Natural killer cell treated with Interleukin-12 subunit alpha and Interleukin-12 subunit beta and Interleukin-15 and Interleukin-18, amount 100 ng/mL, for 72 hours (primary cell): ENCODE measurements at regions not wholly inside any gene's neighbourhood (a gene's known extent, or its start where the extent isn't known, plus 50 kb on each side); places are given as distances from the start of the nearest gene placed in this dataset.
"Not testable (repeated sequence)": the region's sequence is repeated elsewhere in the genome, so short reads cannot be mapped to it uniquely, and the experiment has no call there.

Source experiments
- ATAC-seq, 2 donors: fragments of 150-1000 bp; cut with Tn5 transposase in 1 of 2; sonication (Bioruptor Pico), chemical (Tn5 transposase) in 1 of 2; 2 replicates each; pipeline ENCODE4 v1.10.0; 2021
- DNase-seq: peaks from one replicate; pipeline ENCODE4 v3.0.0; 2022; ENCODE audit warnings: low spot score
- H3K27ac Mint-ChIP-seq, 2 donors: 1 replicate in 1 of 2; 2 replicates in 1 of 2; pipeline ENCODE4 v1.8.0; 2022; ENCODE audit warnings: mixed read lengths in 2 of 2, mild to moderate bottlenecking in 1 of 2, moderate library complexity in 1 of 2
- H3K27me3 Mint-ChIP-seq, 2 donors: 1 replicate in 1 of 2; 2 replicates in 1 of 2; pipeline ENCODE4 v1.8.0; 2022; ENCODE audit warnings: mixed read lengths in 2 of 2
- H3K36me3 Mint-ChIP-seq: one replicate; pipeline ENCODE4 v1.8.0; 2022; ENCODE audit warnings: mixed read lengths
- H3K4me1 Mint-ChIP-seq, 2 donors: 1 replicate in 1 of 2; 2 replicates in 1 of 2; pipeline ENCODE4 v1.8.0; 2022; ENCODE audit warnings: low read depth in 2 of 2, mixed read lengths in 2 of 2, mild to moderate bottlenecking in 1 of 2
- H3K4me3 Mint-ChIP-seq: one replicate; pipeline ENCODE4 v1.8.0; 2022; ENCODE audit warnings: mixed read lengths
- H3K9me3 Mint-ChIP-seq: 2 replicates; pipeline ENCODE4 v1.8.0; 2022; ENCODE audit warnings: mixed read lengths

DNA sequence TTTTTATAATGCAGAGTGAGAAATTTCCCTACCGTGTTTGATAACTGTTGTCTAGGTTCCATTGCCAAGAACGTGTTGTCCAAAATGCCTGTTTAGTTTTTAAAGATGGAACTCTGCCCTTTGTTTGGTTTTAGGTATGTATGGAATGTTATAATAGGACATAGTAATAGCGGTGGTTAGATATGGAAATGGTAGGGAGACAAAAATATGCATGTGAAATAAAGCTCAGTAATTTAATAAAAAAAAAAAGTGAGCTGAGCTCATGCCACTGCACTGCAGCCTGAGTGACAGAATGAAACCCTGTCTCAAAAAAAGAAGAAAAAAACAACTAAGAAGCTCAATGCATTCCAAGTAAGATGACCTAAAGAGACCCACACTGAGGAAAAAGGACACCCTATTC is 72.9 kb downstream of the ZNF783 start:
- Mint-ChIP-seq H3K36me3 (no peaks in the 10 kb centered on the region), H3K9me3 (no peaks in the 10 kb centered on the region), H3K27me3 (peaks cover 18 to 38% of the 10 kb centered on the region in 2 donors), H3K27ac (no peak overlapping the region), H3K4me3 (no peak overlapping the region), H3K4me1 (no peaks in the 10 kb centered on the region)
- no peak for DNase-seq
- no peak for ATAC-seq

DNA sequence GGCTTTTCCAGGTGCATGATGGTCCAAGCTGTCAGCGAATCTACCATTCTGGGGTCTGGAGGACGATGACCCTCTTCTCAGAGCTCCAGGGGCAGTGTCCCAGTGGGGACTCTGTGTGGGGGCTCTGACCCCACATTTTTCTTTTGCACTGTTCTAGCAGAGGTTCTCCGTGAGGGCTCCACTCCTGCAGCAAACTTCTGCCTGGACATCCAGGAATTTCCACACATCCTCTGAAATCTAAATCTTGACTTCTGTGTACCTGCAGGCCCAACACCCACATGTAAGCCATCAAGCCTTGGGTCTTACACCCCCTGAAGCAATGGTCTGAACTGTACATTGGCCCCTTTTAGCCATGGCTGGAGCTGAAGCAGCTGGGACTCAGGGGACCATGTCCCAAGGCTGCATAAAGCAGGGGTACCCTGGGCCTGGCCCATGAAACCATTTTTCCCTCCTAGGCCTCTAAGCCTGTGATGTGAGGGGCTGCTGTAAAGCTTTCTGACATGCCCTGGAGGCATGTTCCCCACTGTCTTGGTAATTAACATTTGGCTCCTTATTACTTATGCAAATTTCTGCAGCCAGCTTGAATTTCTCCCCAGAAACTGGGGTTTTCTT is 86.9 kb downstream of the ZNF783 start:
- Mint-ChIP-seq H3K27me3 (peaks cover 14 to 32% of the 10 kb centered on the region in 2 donors), H3K4me3 (no peak overlapping the region), H3K9me3 (peaks cover 15% of the 10 kb centered on the region), H3K27ac (no peak overlapping the region), H3K36me3 (peaks cover 12% of the 10 kb centered on the region), H3K4me1 (no peaks in the 10 kb centered on the region)
- DNase-seq, result no peak
- no peak for ATAC-seq

DNA sequence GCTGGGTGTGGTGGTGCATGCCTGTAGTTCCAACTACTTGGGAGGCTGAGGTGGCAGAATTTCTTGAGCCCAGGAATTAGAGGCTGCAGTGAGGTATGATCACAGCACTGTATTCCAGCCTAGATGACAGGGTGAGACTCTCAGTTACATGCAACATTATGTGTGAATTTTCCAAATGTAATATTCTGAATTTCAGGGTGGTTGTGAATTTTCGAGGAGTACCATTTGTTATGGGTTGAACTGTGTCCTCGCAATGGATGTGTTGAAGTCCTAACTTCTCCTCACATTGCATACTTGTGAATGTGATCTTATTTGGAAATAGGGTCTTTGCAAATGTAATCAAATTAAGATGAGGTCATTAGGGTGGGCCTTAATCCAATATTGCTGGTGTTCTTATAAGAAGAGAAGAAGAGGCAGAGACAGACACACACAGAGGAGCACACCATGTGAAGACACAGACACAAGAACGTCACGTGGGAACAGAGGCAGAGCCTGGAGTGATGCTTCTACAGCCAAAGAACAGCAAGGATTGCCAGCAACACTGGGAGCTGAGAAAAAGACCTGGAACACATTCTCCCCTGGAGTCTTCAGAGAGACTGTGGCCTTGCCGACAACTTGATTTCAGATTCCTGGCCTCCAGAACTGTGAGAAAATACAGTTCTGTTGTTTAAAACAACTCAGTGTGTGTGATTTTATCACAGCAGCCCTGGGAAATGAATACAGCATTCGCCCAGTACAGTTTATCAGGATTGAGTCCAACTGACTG is 91.9 kb downstream of the ZNF783 start:
- H3K27me3 Mint-ChIP-seq, result peaks cover 8 to 12% of the 10 kb centered on the region in 2 donors
- no peaks in the 10 kb centered on the region for H3K4me1 Mint-ChIP-seq
- no peak overlapping the region for H3K27ac Mint-ChIP-seq
- H3K9me3 Mint-ChIP-seq, result peaks cover 4% of the 10 kb centered on the region
- DNase-seq, result no peak
- no peak for ATAC-seq
- no peak overlapping the region for H3K4me3 Mint-ChIP-seq
- H3K36me3 Mint-ChIP-seq, result peaks cover 7% of the 10 kb centered on the region

DNA sequence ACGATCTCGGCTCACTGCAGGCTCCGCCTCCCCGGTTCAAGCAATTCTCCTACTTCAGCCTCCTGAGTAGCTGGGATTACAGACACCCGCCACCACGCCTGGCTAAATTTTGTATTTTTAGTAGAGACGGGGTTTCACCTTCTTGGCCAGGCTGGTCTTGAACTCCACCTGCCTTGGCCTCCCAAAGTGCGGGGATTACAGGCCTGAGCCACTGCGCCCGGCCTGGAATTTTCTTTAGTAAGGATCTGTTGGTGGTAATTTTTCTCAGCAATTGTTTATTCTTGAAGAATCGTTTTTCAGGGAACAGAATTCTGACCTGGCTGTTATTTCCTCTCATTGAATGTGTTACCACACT is 93.0 kb downstream of the ZNF783 start:
- H3K9me3 Mint-ChIP-seq, ATAC-seq, H3K36me3 Mint-ChIP-seq, H3K27ac Mint-ChIP-seq, H3K4me1 Mint-ChIP-seq, H3K4me3 Mint-ChIP-seq, DNase-seq: not testable (repeated sequence)
- H3K27me3 Mint-ChIP-seq, result peaks cover 5 to 12% of the 10 kb centered on the region in 2 donors

DNA sequence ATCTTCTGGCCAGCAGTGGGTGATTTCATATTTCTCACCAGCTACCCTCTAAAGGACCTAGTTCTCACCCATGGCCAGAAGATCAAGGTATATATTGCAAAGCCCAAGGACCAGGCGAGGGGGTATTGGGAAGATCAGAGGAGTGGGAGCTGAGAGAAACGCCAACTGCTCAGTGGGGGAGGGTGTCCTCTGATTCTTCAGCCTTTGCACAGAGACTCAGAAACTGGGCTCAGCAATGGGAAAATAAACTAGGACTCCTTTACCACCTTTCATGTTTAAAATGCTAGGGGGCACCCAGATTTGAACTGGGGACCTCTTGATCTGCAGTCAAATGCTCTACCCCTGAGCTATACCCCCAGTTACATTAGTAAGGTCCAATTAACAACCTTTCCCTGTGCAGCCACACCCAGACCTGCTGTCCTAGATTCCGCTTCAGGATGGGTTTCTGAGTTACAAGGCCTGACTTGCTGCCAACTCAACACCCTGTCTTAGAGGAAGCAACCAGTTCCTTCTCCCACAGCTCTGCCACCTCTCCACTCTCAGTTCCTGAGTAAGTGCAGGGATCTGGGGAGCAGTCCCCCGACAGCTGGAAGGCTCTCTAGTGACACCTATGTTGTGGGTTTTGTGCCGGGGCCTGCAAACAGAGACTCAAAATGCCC is 93.5 kb downstream of the ZNF783 start:
- Mint-ChIP-seq H3K4me3 (no peak overlapping the region), H3K27me3 (peaks cover 9 to 12% of the 10 kb centered on the region in 2 donors), H3K9me3 (no peaks in the 10 kb centered on the region), H3K36me3 (no peaks in the 10 kb centered on the region), H3K27ac (no peak overlapping the region), H3K4me1 (no peaks in the 10 kb centered on the region)
- ATAC-seq, result no peak
- no peak for DNase-seq

DNA sequence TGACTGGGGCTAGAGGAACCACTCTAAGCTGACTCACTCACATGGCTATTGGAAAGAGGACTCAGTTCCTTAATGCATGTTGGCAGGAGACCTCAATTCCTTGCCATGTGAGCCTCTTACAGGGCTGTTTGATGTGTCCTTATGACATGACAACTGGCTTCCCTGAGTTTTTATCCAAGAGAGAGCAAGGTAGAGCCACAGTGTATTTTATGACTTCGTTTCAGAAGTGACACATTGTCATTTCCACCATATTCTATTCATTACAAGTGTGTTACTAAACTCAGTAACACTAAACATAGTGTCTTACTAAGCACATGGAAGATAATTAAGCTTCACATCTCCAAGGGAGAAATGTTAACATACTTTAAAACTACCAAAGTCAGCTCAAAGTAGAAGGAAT is 98.2 kb downstream of the ZNF777 start:
- H3K27me3 Mint-ChIP-seq, result peaks cover 19 to 26% of the 10 kb centered on the region in 2 donors
- peaks cover 7% of the 10 kb centered on the region for H3K9me3 Mint-ChIP-seq
- DNase-seq (no peak), ATAC-seq (no peak)
- H3K36me3 Mint-ChIP-seq, result no peaks in the 10 kb centered on the region
- H3K27ac Mint-ChIP-seq, result no peak overlapping the region
- H3K4me1 Mint-ChIP-seq, result peaks cover 0 to 3% of the 10 kb centered on the region in 2 donors
- no peak overlapping the region for H3K4me3 Mint-ChIP-seq

DNA sequence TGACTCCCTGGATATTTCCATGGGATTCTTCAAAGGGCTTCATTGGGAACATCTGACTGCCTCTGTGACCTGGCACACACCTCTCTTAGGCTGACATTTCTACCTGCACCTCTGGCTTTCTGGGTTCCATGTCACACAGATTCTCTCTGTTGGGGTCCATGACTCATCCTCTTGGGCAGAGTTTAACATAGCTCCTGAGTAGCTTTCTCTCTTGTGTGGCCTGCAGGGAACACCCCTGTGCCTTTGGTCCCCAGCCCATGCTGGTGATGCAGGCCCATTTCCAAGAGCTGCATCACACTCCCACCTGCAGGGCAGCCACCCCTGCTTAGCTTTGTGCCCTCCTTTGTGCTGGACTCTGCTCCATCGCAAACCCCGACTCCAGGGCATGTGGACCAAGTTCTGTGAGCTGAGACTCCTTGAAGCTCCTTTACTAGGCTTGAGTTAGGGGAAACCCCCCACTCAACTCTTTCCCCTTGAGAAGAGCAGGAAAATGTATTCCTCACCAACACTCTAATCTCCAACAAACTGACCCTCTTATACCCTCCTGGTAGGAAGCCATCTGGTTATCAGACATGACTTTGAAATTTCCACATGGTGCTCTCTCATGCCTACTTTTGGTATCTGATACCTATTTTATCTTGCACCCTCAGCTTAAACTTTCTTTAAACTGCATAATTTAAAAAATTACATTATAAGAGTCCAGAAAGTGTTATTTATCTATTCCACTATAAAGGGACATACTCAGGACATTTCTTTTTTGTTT is 93.3 kb downstream of the ZNF777 start:
- DNase-seq, result no peak
- Mint-ChIP-seq H3K27ac (no peak overlapping the region), H3K27me3 (peaks cover 22 to 23% of the 10 kb centered on the region in 2 donors), H3K36me3 (peaks cover 5% of the 10 kb centered on the region), H3K4me3 (no peak overlapping the region), H3K9me3 (peaks cover 7% of the 10 kb centered on the region), H3K4me1 (peaks cover 0 to 3% of the 10 kb centered on the region in 2 donors)
- ATAC-seq, result peak in 1 of 2 donors; percentile 28

DNA sequence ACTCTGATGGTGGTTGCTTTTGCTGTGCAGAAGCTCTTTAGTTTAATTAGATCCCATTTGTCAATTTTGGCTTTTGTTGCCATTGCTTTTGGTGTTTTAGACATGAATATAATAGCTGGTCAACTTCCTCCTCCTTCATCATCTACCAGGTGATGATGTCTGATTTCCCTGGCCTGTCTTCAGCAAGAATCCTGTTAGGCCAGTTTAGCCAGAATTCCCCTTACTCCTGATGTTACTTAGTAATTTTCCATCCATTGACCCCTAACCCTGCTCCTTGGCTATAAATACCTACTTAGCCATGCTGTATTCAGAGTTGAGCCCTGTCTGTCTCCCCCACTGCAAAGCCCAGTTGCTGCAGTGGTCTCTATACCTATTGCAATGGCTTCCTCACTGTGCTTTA is 91.4 kb downstream of the ZNF777 start:
- Mint-ChIP-seq H3K27me3 (peaks cover 23 to 32% of the 10 kb centered on the region in 2 donors), H3K4me1 (no peaks in the 10 kb centered on the region), H3K9me3 (peaks cover 10% of the 10 kb centered on the region), H3K27ac (no peak overlapping the region), H3K36me3 (peaks cover 14% of the 10 kb centered on the region), H3K4me3 (no peak overlapping the region)
- DNase-seq, result no peak
- ATAC-seq, result no peak

DNA sequence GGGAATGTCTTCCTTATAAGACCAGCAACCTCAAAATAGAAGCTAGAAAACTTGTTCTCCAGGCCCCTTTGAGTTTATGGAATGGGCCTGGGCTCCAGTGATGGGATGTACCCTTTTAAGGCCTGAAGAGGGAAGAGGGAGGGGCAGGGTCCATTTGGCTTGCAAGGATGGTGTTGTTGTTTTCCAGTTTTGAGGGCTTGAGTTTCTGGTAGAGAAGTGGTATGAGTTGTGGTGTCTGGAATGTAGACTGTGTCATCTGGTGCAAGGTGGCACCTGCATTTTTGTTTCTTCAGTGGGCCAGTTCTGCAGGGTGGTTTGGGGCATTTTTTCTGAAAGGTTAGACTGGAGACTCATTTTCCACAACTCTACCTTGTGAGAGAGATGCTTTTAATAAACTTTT is 90.1 kb downstream of the ZNF777 start:
- H3K36me3 Mint-ChIP-seq, result peaks cover 14% of the 10 kb centered on the region
- no peaks in the 10 kb centered on the region for H3K4me1 Mint-ChIP-seq
- no peak overlapping the region for H3K4me3 Mint-ChIP-seq
- H3K9me3 Mint-ChIP-seq, result peaks cover 10% of the 10 kb centered on the region
- no peak overlapping the region for H3K27ac Mint-ChIP-seq
- H3K27me3 Mint-ChIP-seq, result peaks cover 23 to 29% of the 10 kb centered on the region in 2 donors
- DNase-seq (no peak), ATAC-seq (no peak)

DNA sequence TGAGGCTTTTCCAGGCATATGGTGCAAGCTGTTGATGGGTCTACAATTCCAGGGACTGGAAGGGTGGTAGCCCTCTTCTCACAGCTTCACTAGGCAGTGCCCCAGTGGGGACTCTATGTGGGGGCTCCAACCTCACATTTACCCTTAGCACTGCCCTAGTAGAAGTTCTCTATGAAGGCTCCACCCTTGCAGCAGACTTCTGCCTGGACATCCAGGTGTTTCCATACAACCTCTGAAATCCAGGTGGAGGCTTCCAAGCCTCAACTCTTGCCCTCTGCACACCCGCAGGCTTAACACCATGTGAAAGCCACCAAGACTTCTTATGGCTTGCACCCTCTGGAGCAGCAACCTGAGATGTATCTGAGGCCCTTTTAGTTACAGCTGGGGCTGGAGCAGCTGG is 87.8 kb downstream of the ZNF777 start:
- no peak overlapping the region for H3K4me3 Mint-ChIP-seq
- DNase-seq (no peak), ATAC-seq (no peak)
- no peaks in the 10 kb centered on the region for H3K4me1 Mint-ChIP-seq
- H3K36me3 Mint-ChIP-seq, result peaks cover 14% of the 10 kb centered on the region
- peaks cover 10% of the 10 kb centered on the region for H3K9me3 Mint-ChIP-seq
- H3K27ac Mint-ChIP-seq, result no peak overlapping the region
- H3K27me3 Mint-ChIP-seq, result peaks cover 19 to 24% of the 10 kb centered on the region in 2 donors

DNA sequence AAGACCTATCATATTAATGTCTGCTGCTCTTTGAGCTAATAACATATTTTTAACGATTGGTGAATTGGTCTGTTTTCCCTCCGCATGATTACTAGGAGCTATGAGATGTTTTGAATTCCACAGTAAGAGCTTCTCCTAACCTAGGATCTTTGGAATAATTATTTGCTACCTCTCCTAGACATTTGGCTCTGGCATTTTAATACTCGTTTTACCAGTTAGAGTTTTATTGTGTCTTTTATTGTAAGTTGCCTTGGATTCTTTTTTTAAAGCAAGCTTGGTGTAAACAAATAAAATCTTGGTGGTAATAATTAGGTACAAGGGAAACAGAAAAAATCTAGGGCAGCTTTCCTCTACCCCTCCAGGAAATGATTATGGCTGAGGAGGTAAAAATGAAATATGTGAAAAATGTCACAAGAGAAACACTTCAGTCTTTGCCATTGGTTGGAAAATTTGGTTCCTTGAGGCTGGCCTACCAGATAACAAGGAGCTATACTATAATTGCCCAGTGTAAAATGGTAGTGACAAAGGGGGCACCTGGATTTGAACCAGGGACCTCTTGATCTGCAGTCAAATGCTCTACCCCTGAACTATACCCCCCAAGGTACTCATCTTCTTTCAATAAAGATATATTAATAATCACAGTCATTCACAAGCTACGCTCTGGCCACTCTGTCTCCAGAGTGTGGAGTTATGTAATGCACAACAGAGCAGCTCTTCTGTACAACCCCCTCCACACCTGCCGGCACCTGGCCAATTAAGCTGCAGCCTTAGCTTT is 85.4 kb downstream of the ZNF777 start:
- Mint-ChIP-seq H3K36me3 (peaks cover 24% of the 10 kb centered on the region), H3K27ac (no peak overlapping the region), H3K9me3 (peaks cover 18% of the 10 kb centered on the region), H3K4me1 (no peaks in the 10 kb centered on the region), H3K27me3 (peaks cover 25 to 28% of the 10 kb centered on the region in 2 donors), H3K4me3 (no peak overlapping the region)
- DNase-seq, result no peak
- no peak for ATAC-seq

DNA sequence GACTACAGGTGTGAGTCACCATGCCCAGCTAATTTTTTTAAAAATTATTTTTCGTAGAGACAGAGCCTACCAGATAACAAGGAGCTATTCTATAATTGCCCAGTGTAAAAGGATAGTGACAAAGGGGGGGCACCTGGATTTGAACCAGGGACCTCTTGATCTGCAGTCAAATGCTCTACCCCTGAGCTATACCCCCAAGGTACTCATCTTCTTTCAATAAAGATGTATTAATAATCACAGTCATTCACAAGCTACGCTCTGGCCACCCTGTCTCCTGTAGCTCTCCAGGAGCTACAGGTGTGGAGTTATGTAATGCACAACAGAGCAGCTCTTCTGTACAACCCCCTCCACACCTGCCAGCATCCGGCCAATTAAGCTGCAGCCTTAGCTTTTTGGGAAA is 83.5 kb downstream of the ZNF777 start:
- DNase-seq (no peak), ATAC-seq (no peak)
- H3K27ac Mint-ChIP-seq, result no peak overlapping the region
- H3K4me1 Mint-ChIP-seq, result no peaks in the 10 kb centered on the region
- peaks cover 20 to 28% of the 10 kb centered on the region in 2 donors for H3K27me3 Mint-ChIP-seq
- peaks cover 22% of the 10 kb centered on the region for H3K36me3 Mint-ChIP-seq
- peaks cover 17% of the 10 kb centered on the region for H3K9me3 Mint-ChIP-seq
- no peak overlapping the region for H3K4me3 Mint-ChIP-seq

DNA sequence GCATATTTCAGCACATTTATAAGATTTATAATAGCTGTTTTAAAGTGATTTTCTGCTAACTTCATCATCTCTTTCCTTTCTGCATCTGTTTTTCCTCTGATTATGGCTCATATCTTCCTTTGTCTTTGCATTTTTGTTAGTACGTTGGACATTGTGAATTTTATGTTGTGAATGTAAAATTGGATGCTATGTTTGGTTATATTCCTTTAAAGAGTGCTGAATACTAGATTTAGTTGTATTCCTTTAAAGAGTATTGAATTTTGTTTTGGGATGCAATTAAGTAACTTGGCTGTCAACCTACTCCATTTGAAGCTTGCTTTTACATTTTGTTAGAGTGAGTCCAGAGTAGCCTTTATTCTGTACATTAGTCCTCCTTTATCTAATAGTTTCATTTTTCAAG is 81.2 kb downstream of the ZNF777 start:
- no peak for ATAC-seq
- H3K4me3 Mint-ChIP-seq, result no peak overlapping the region
- H3K9me3 Mint-ChIP-seq, result peaks cover 10% of the 10 kb centered on the region
- no peaks in the 10 kb centered on the region for H3K4me1 Mint-ChIP-seq
- H3K27me3 Mint-ChIP-seq, result peaks cover 16 to 24% of the 10 kb centered on the region in 2 donors
- no peak for DNase-seq
- H3K36me3 Mint-ChIP-seq, result peaks cover 13% of the 10 kb centered on the region
- H3K27ac Mint-ChIP-seq, result no peak overlapping the region
